ENCODE measurements at regions not wholly inside any gene's neighbourhood (a gene's known extent, or its start where the extent isn't known, plus 50 kb on each side); places are given as distances from the start of the nearest gene placed in this dataset.
A peak's percentile ranks its signal among the peaks of the same experiment; 100 is the strongest.

- no peaks in the 10 kb centered on the region for H3K36me3 ChIP-seq (ENCODE audit: low read depth)
- H3K27me3 ChIP-seq (ENCODE audit: insufficient read depth, poor library complexity, severe bottlenecking), result no peaks in the 10 kb centered on the region
- H3K4me1 ChIP-seq (ENCODE audit: insufficient read depth, poor library complexity, severe bottlenecking), result peaks cover 8% of the 10 kb centered on the region
- H3K9me3 ChIP-seq (ENCODE audit: severe bottlenecking), result no peaks in the 10 kb centered on the region
- TF ChIP-seq CTCF (IDR thresholded peaks at IDR 0.05; ENCODE audit: poor library complexity, severe bottlenecking), result no peak
- H3K27ac ChIP-seq (ENCODE audit: poor library complexity, severe bottlenecking), result no peak overlapping the region
- ATAC-seq (ENCODE audit: low read depth), result peak; percentile 60
- H3K4me3 ChIP-seq (ENCODE audit: severe bottlenecking), result no peak overlapping the region
- peak; percentile 52 for DNase-seq (ENCODE audit: low spot score)
Measured at GRCh38 chr14:98893675-98894074, 378.3 kb downstream of the BCL11B start.

GRCh38 chr14:98894600-98894999, 377.4 kb downstream of the BCL11B start:
- TF ChIP-seq CTCF (IDR thresholded peaks at IDR 0.05; ENCODE audit: poor library complexity, severe bottlenecking), result no peak
- Histone ChIP-seq H3K36me3 (ENCODE audit: low read depth) (no peaks in the 10 kb centered on the region), H3K4me3 (ENCODE audit: severe bottlenecking) (no peak overlapping the region), H3K27me3 (ENCODE audit: insufficient read depth, poor library complexity, severe bottlenecking) (no peaks in the 10 kb centered on the region), H3K4me1 (ENCODE audit: insufficient read depth, poor library complexity, severe bottlenecking) (peaks cover 8% of the 10 kb centered on the region), H3K9me3 (ENCODE audit: severe bottlenecking) (no peaks in the 10 kb centered on the region), H3K27ac (ENCODE audit: poor library complexity, severe bottlenecking) (no peak overlapping the region)
- DNase-seq (ENCODE audit: low spot score) (no peak), ATAC-seq (ENCODE audit: low read depth) (no peak)

GRCh38 chr14:98896449-98896848, 375.5 kb downstream of the BCL11B start:
- Histone ChIP-seq H3K27ac (ENCODE audit: poor library complexity, severe bottlenecking) (no peak overlapping the region), H3K36me3 (ENCODE audit: low read depth) (no peaks in the 10 kb centered on the region), H3K9me3 (ENCODE audit: severe bottlenecking) (no peaks in the 10 kb centered on the region), H3K4me1 (ENCODE audit: insufficient read depth, poor library complexity, severe bottlenecking) (peaks cover 8% of the 10 kb centered on the region), H3K27me3 (ENCODE audit: insufficient read depth, poor library complexity, severe bottlenecking) (no peaks in the 10 kb centered on the region), H3K4me3 (ENCODE audit: severe bottlenecking) (no peak overlapping the region)
- ATAC-seq (ENCODE audit: low read depth), result no peak
- DNase-seq (ENCODE audit: low spot score), result no peak
- no peak for TF ChIP-seq CTCF (IDR thresholded peaks at IDR 0.05; ENCODE audit: poor library complexity, severe bottlenecking)

- H3K27me3 ChIP-seq (ENCODE audit: insufficient read depth, poor library complexity, severe bottlenecking), result no peaks in the 10 kb centered on the region
- no peak for TF ChIP-seq CTCF (IDR thresholded peaks at IDR 0.05; ENCODE audit: poor library complexity, severe bottlenecking)
- H3K4me1 ChIP-seq (ENCODE audit: insufficient read depth, poor library complexity, severe bottlenecking), result peaks cover 8% of the 10 kb centered on the region
- no peaks in the 10 kb centered on the region for H3K9me3 ChIP-seq (ENCODE audit: severe bottlenecking)
- ATAC-seq (ENCODE audit: low read depth) (peak; percentile 56), DNase-seq (ENCODE audit: low spot score) (peak; percentile 16)
- no peak overlapping the region for H3K27ac ChIP-seq (ENCODE audit: poor library complexity, severe bottlenecking)
- no peaks in the 10 kb centered on the region for H3K36me3 ChIP-seq (ENCODE audit: low read depth)
- H3K4me3 ChIP-seq (ENCODE audit: severe bottlenecking), result no peak overlapping the region
Measured at GRCh38 chr14:98897605-98898309, 374.2 kb downstream of the BCL11B start.

GRCh38 chr14:98899441-98899840, 372.6 kb downstream of the BCL11B start:
- Histone ChIP-seq H3K27ac (ENCODE audit: poor library complexity, severe bottlenecking) (no peak overlapping the region), H3K36me3 (ENCODE audit: low read depth) (no peaks in the 10 kb centered on the region), H3K4me3 (ENCODE audit: severe bottlenecking) (no peak overlapping the region), H3K27me3 (ENCODE audit: insufficient read depth, poor library complexity, severe bottlenecking) (no peaks in the 10 kb centered on the region), H3K4me1 (ENCODE audit: insufficient read depth, poor library complexity, severe bottlenecking) (peaks cover 23% of the 10 kb centered on the region), H3K9me3 (ENCODE audit: severe bottlenecking) (no peaks in the 10 kb centered on the region)
- no peak for TF ChIP-seq CTCF (IDR thresholded peaks at IDR 0.05; ENCODE audit: poor library complexity, severe bottlenecking)
- ATAC-seq (ENCODE audit: low read depth) (no peak), DNase-seq (ENCODE audit: low spot score) (peak; percentile 68)

Data from RWPE2 (cell line).